H1 (cell line): ENCODE measurements at regions not wholly inside any gene's neighbourhood (a gene's known extent, or its start where the extent isn't known, plus 50 kb on each side); places are given as distances from the start of the nearest gene placed in this dataset.

Experiments
- CTCF ChIA-PET: fragments of 300-600 bp; sonication (Branson Sonifier 250); formaldehyde crosslinking; loops from one replicate; lab custom pipeline; 2021; ENCODE audit not compliant: partially characterized antibody; lab: Charles Lee
- POLR2A ChIA-PET: fragments of 300-600 bp; sonication (Branson Sonifier 250); formaldehyde crosslinking; loops from one replicate; lab custom pipeline; 2021; ENCODE audit warnings: inconsistent platforms; ENCODE audit not compliant: partially characterized antibody; lab: Charles Lee
- DNase-seq, 2 experiments: peaks; one replicate each; pipeline versions ENCODE4 v3.0.0 to v3.0.0-alpha.2; 2010 to 2022; ENCODE audit warnings: low spot score in 2 of 2, low read depth in 1 of 2, mixed read lengths in 1 of 2
- FAIRE-seq: peaks from 2 replicates; lab custom pipeline; 2011; peaks lifted over from hg19 to GRCh38; lab: Jason Lieb, UNC
- H2AFZ ChIP-seq: 2 replicates; pipeline ENCODE4 v1.8.1; 2012; ENCODE audit warnings: low read length, inconsistent platforms
- H2AK5ac ChIP-seq: 2 replicates; pipeline ENCODE4 v1.6.1; 2013; ENCODE audit warnings: low read depth, low read length
- H2BK120ac ChIP-seq: replicated peaks from 2 replicates; pipeline ENCODE3; 2013; ENCODE audit warnings: low read depth, low read length, inconsistent platforms
- H2BK12ac ChIP-seq: 2 replicates; pipeline ENCODE4 v1.6.1; 2013; ENCODE audit warnings: low read depth, low read length
- H2BK15ac ChIP-seq: 2 replicates; pipeline ENCODE4 v1.6.1; 2013; ENCODE audit warnings: low read length
- H2BK20ac ChIP-seq: 2 replicates; pipeline ENCODE4 v1.6.1; 2013; ENCODE audit warnings: low read length
- H2BK5ac ChIP-seq: 2 replicates; pipeline ENCODE4 v1.6.1; 2013; ENCODE audit warnings: low read depth, low read length
- H3K14ac ChIP-seq: 2 replicates; pipeline ENCODE4 v1.6.1; 2013; ENCODE audit warnings: inconsistent platforms; ENCODE audit not compliant: insufficient read length
- H3K18ac ChIP-seq: 2 replicates; pipeline ENCODE4 v1.6.1; 2013; ENCODE audit warnings: low read length; ENCODE audit errors: extremely low read depth
- H3K23ac ChIP-seq: 2 replicates; pipeline ENCODE4 v1.6.1; 2013; ENCODE audit warnings: inconsistent platforms; ENCODE audit not compliant: insufficient read length
- H3K23me2 ChIP-seq: 2 replicates; pipeline ENCODE4 v1.6.1; 2013; ENCODE audit warnings: low read depth, low read length
- H3K27ac ChIP-seq: 2 replicates; pipeline ENCODE4 v1.6.1; 2011; ENCODE audit warnings: low read depth, low read length, inconsistent platforms
- H3K27me3 ChIP-seq, 4 experiments: replicated peaks in 1 of 4; 1 replicate in 1 of 4; 2 replicates in 3 of 4; pipeline versions ENCODE4 v1.6.1 to v1.8.1; 2011 to 2013; ENCODE audit warnings: low read length in 3 of 4, mild to moderate bottlenecking in 3 of 4, inconsistent platforms in 2 of 4, mixed read lengths in 2 of 4, moderate library complexity in 1 of 4; ENCODE audit not compliant: control insufficient read depth in 3 of 4, insufficient read depth in 3 of 4; ENCODE audit errors: extremely low read depth in 1 of 4
- H3K36me3 ChIP-seq, 4 experiments: 2 replicates each; pipeline versions ENCODE4 v1.6.1 to v1.8.1; 2011 to 2013; ENCODE audit warnings: mild to moderate bottlenecking in 4 of 4, low read length in 3 of 4, moderate library complexity in 2 of 4, control low read depth in 1 of 4, inconsistent platforms in 1 of 4; ENCODE audit not compliant: insufficient read depth in 4 of 4, control insufficient read depth in 2 of 4
- H3K4ac ChIP-seq: replicated peaks from 2 replicates; pipeline ENCODE3; 2013; ENCODE audit warnings: low read length, low read depth, mixed read lengths, inconsistent platforms; ENCODE audit not compliant: insufficient read length
- H3K4me1 ChIP-seq, 4 experiments: replicated peaks in 1 of 4; 1 replicate in 1 of 4; 2 replicates in 3 of 4; pipeline versions ENCODE4 v1.6.1 to v1.8.1; 2011 to 2013; ENCODE audit warnings: low read length in 3 of 4, inconsistent platforms in 2 of 4, mixed read lengths in 1 of 4; ENCODE audit not compliant: insufficient read depth in 4 of 4, control insufficient read depth in 3 of 4
- H3K4me2 ChIP-seq, 2 experiments: 2 replicates each; pipeline versions ENCODE4 v1.6.1 to v1.8.1; 2011 to 2013; ENCODE audit warnings: low read depth in 2 of 2, low read length in 2 of 2, control low read depth in 1 of 2, inconsistent platforms in 1 of 2, mild to moderate bottlenecking in 1 of 2; ENCODE audit not compliant: insufficient read depth in 1 of 2
- H3K4me3 ChIP-seq, 4 experiments: fragments of 200-600, 300-600 bp in 1 of 4; sonication (generic), shearing (Covaris generic), sonication (Bioruptor Twin) in 1 of 4; 2 replicates each; pipeline versions ENCODE4 v1.5.1 to v1.8.1; 2011 to 2016; ENCODE audit warnings: low read length in 4 of 4, low read depth in 3 of 4, control low read depth in 2 of 4, inconsistent platforms in 2 of 4, mild to moderate bottlenecking in 2 of 4, mixed read lengths in 1 of 4, moderate library complexity in 1 of 4; ENCODE audit not compliant: insufficient read depth in 2 of 4; ENCODE audit errors: extremely low read depth in 1 of 4
- H3K56ac ChIP-seq: replicated peaks from 2 replicates; pipeline ENCODE3; 2013; ENCODE audit warnings: low read depth, mild to moderate bottlenecking, mixed read lengths, low read length, inconsistent platforms; ENCODE audit not compliant: insufficient read length
- H3K79me1 ChIP-seq: 2 replicates; pipeline ENCODE4 v1.6.1; 2013; ENCODE audit warnings: low read depth, low read length, control low read depth
- H3K79me2 ChIP-seq, 2 experiments: 2 replicates each; pipeline versions ENCODE4 v1.6.1 to v1.8.1; 2012 to 2013; ENCODE audit warnings: low read length in 2 of 2, mild to moderate bottlenecking in 2 of 2, inconsistent platforms in 1 of 2; ENCODE audit not compliant: insufficient read depth in 2 of 2, control insufficient read depth in 1 of 2
- H3K9ac ChIP-seq, 4 experiments: replicated peaks in 1 of 4; 1 replicate in 1 of 4; 2 replicates in 3 of 4; pipeline versions ENCODE4 v1.6.1 to v1.8.1; 2011 to 2013; ENCODE audit warnings: low read depth in 3 of 4, low read length in 3 of 4, control low read depth in 2 of 4, mild to moderate bottlenecking in 2 of 4, moderate library complexity in 2 of 4, inconsistent platforms in 1 of 4; ENCODE audit errors: extremely low read depth in 1 of 4
- H3K9me3 ChIP-seq, 2 experiments: 2 replicates each; pipeline versions ENCODE4 v1.6.1 to v1.8.1; 2012 to 2013; ENCODE audit warnings: mild to moderate bottlenecking in 2 of 2, moderate library complexity in 2 of 2, control low read depth in 1 of 2, inconsistent platforms in 1 of 2, low read depth in 1 of 2, low read length in 1 of 2, mixed read lengths in 1 of 2; ENCODE audit not compliant: insufficient read depth in 2 of 2
- H4K20me1 ChIP-seq, 2 experiments: replicated peaks in 1 of 2; 2 replicates each; pipeline versions ENCODE3 to v1.8.1; 2011 to 2013; ENCODE audit warnings: inconsistent platforms in 2 of 2, low read length in 2 of 2, mild to moderate bottlenecking in 1 of 2; ENCODE audit not compliant: insufficient read depth in 2 of 2, control insufficient read depth in 1 of 2
- H4K5ac ChIP-seq: 2 replicates; pipeline ENCODE4 v1.6.1; 2013; ENCODE audit warnings: low read length, low read depth, mixed read lengths, inconsistent platforms; ENCODE audit not compliant: insufficient read length
- H4K8ac ChIP-seq: 2 replicates; pipeline ENCODE4 v1.8.0; 2013; ENCODE audit warnings: mild to moderate bottlenecking, moderate library complexity, low read length, inconsistent platforms; ENCODE audit not compliant: insufficient read depth; ENCODE audit errors: extremely low read depth
- H4K91ac ChIP-seq: replicated peaks from 2 replicates; pipeline ENCODE3; 2013; ENCODE audit warnings: low read length, mixed read lengths, inconsistent platforms; ENCODE audit not compliant: insufficient read length
- E2F6 ChIP-seq: IDR thresholded peaks from 2 replicates; pipeline ENCODE4 v1.6.1; 2012; ENCODE audit warnings: inconsistent platforms
- EZH2 ChIP-seq: fragments of 200-600 bp; sonication (generic); IDR thresholded peaks from 2 replicates; pipeline ENCODE4 v1.7.1; 2012; ENCODE audit warnings: low read depth, mild to moderate bottlenecking, moderate library complexity, low read length, inconsistent platforms; ENCODE audit not compliant: severe bottlenecking
- GABPA ChIP-seq: IDR thresholded peaks from 2 replicates; pipeline ENCODE4 v1.6.1; 2011; ENCODE audit warnings: mild to moderate bottlenecking, low read length, moderate library complexity, borderline replicate concordance; ENCODE audit not compliant: insufficient read depth
- KDM4A ChIP-seq: IDR thresholded peaks from one replicate; pipeline ENCODE4 v1.7.1; 2012; ENCODE audit warnings: low read depth, mild to moderate bottlenecking, moderate library complexity, low read length, inconsistent platforms; ENCODE audit not compliant: severe bottlenecking
- SIN3A ChIP-seq, 2 experiments: IDR thresholded peaks in 1 of 2; conservative IDR thresholded peaks in 1 of 2; 2 replicates each; pipeline ENCODE4 v1.6.1; 2011 to 2012; ENCODE audit warnings: low read length in 2 of 2, improper control_type of control experiment in 1 of 2, low read depth in 1 of 2, mild to moderate bottlenecking in 1 of 2
- SIRT6 ChIP-seq: IDR thresholded peaks from one replicate; pipeline ENCODE4 v1.7.1; 2012; ENCODE audit warnings: low read length, inconsistent platforms
- SUZ12 ChIP-seq: fragments of 200-600 bp; sonication (generic); IDR thresholded peaks from 2 replicates; pipeline ENCODE4 v1.6.1; 2012; ENCODE audit warnings: mild to moderate bottlenecking, inconsistent platforms, low read length, moderate library complexity, mixed read lengths
- WGBS, 2 experiments: shearing (Covaris generic) in 1 of 2; methylation state at CpG; one replicate each; pipeline versions ENCODE4 v1.1.6 to v1.1.7; 2013 to 2015; ENCODE audit warnings: low lambda C conversion rate in 2 of 2, mixed read lengths in 2 of 2, inconsistent platforms in 1 of 2, low coverage in 1 of 2, missing lambda C conversion rate in 1 of 2; ENCODE audit not compliant: insufficient replicate concordance in 2 of 2, insufficient coverage in 1 of 2, insufficient read length in 1 of 2; ENCODE audit errors: extremely low coverage in 1 of 2, missing lambda C conversion rate in 1 of 2; 5-methylcytosine and 5-hydroxymethylcytosine counted together
- TF ChIP-seq, protein P1 (sequence below): IDR thresholded peaks from 2 replicates; pipeline ENCODE4 v1.6.1; 2012; ENCODE audit warnings: low read length, inconsistent platforms
- TF ChIP-seq, protein P2 (sequence below): IDR thresholded peaks from 2 replicates; pipeline ENCODE4 v1.6.1; 2012; ENCODE audit warnings: inconsistent platforms

DNA sequence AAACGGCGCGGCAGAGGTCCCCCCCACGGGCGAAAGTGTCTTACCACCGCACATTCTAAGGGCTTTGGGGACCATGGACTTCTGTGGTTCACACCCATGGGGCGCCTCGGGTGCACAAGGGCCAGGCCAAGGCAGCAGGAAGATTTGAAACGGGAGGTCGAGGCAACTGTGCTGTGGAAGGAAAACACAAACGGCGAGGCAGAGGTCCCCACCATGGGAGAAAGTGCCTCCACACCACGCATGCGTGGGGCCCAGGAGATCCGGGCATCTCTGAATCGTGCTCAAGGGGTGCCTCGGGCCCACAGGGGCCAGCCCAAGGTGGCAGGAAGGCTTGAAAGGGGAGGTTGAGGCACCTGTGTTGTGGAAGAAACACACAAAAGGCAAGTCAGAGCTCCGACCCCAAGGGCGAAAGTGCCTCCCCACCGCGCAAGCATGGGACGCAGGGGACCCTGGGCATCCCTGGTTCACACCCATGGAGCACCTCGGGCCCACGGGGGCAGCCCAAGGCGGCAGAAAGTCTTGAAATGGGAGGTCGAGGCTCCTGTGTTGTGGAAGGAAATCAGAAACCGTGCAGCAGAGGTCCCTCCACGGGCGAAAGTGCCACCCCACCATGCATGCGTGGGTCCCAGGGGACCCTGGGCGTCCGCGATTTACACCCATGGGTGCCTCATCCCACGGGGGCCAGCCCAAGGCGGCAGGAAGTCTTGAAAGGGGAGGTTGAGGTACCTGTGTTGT, 371.0 kb downstream of the ALG10 start:
- no peak overlapping the region for H3K4me3 ChIP-seq
- H3K4me1 ChIP-seq: no peaks in the 10 kb centered on the region
- no peak overlapping the region for H3K4me2 ChIP-seq
- no peaks in the 10 kb centered on the region for H3K36me3 ChIP-seq
- H3K56ac ChIP-seq: no peak overlapping the region
- no peak overlapping the region for H3K18ac ChIP-seq
- H3K23me2 ChIP-seq: no peaks in the 10 kb centered on the region
- H3K79me2 ChIP-seq: no peaks in the 10 kb centered on the region
- H4K20me1 ChIP-seq: no peaks in the 10 kb centered on the region
- no peak overlapping the region for H4K5ac ChIP-seq
- ChIA-PET CTCF (no interaction called here), POLR2A (no interaction called here)
- no peak overlapping the region for H3K23ac ChIP-seq
- no peak overlapping the region for H2AK5ac ChIP-seq
- no peak overlapping the region for H3K27ac ChIP-seq
- no peak overlapping the region for H2BK15ac ChIP-seq
- peaks cover 90 to 100% of the 10 kb centered on the region in 2 experiments for H3K9me3 ChIP-seq
- H2AFZ ChIP-seq: no peak overlapping the region
- DNase-seq: no peak
- H2BK5ac ChIP-seq: no peak overlapping the region
- H3K79me1 ChIP-seq: no peaks in the 10 kb centered on the region
- H2BK12ac ChIP-seq: no peak overlapping the region
- H2BK20ac ChIP-seq: no peak overlapping the region
- no peak overlapping the region for H4K8ac ChIP-seq
- WGBS, 2 experiments: 81% methylated on average over 34 of the region's 35 CpGs; no CpG with 5 or more reads in 1 of the 2 experiments
- no peaks in the 10 kb centered on the region for H3K27me3 ChIP-seq
- no peak overlapping the region for H3K9ac ChIP-seq
- no peak overlapping the region for H3K4ac ChIP-seq
- H2BK120ac ChIP-seq: no peak overlapping the region
- FAIRE-seq: no peak
- no peak overlapping the region for H3K14ac ChIP-seq
- no peak overlapping the region for H4K91ac ChIP-seq
- TF ChIP-seq SUZ12 (no peak), SIN3A (conservative IDR thresholded peaks at IDR 0.05 in 1 of 2, IDR thresholded peaks at IDR 0.05 in 1 of 2; ENCODE audit: low read depth in 1 of 2, low read length in 2 of 2) (no peak), SIRT6 (no peak), GABPA (no peak), EZH2 (no peak), E2F6 (no peak), KDM4A (no peak)
- TF ChIP-seq, protein P1, sequence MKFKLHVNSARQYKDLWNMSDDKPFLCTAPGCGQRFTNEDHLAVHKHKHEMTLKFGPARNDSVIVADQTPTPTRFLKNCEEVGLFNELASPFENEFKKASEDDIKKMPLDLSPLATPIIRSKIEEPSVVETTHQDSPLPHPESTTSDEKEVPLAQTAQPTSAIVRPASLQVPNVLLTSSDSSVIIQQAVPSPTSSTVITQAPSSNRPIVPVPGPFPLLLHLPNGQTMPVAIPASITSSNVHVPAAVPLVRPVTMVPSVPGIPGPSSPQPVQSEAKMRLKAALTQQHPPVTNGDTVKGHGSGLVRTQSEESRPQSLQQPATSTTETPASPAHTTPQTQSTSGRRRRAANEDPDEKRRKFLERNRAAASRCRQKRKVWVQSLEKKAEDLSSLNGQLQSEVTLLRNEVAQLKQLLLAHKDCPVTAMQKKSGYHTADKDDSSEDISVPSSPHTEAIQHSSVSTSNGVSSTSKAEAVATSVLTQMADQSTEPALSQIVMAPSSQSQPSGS: no peak
- TF ChIP-seq, protein P2, sequence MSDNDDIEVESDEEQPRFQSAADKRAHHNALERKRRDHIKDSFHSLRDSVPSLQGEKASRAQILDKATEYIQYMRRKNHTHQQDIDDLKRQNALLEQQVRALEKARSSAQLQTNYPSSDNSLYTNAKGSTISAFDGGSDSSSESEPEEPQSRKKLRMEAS: no peak
- TF ChIP-seq, all 59 proteins: peak for 0
